ENCODE measurements at regions not wholly inside any gene's neighbourhood (a gene's known extent, or its start where the extent isn't known, plus 50 kb on each side); places are given as distances from the start of the nearest gene placed in this dataset.

DNA sequence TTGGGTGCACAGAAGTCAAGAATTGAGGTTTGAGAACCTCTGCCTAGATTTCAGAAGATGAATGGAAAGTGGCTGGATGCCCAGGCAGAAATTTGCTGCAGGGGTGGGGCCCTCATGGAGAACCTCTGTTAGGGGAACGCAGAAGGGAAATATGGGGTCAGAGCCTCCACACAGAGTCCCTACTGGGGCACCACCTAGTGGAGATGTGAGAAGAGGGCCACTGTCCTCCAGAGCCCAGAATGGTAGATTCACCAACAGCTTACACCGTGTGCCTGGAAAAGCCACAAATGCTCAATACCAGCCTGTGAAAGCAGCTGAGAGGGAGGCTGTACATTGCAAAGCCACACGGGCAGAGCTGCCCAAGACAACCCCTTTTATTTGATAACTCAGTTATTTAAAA, 383.5 kb downstream of the TLE4 start:
- intact Hi-C loops (cut with DNase I; ENCODE audit: low total_unique reads), result no loop called here
- no peak overlapping the region for H3K4me3 ChIP-seq (ENCODE audit: low read depth, poor library complexity, severe bottlenecking)
- DNase-seq (ENCODE audit: low spot score in 2 of 2), result no peak
- 72 to 77% methylated on average over 3 of the region's 3 CpGs for WGBS, 2 donors
- TF ChIP-seq, protein P1, sequence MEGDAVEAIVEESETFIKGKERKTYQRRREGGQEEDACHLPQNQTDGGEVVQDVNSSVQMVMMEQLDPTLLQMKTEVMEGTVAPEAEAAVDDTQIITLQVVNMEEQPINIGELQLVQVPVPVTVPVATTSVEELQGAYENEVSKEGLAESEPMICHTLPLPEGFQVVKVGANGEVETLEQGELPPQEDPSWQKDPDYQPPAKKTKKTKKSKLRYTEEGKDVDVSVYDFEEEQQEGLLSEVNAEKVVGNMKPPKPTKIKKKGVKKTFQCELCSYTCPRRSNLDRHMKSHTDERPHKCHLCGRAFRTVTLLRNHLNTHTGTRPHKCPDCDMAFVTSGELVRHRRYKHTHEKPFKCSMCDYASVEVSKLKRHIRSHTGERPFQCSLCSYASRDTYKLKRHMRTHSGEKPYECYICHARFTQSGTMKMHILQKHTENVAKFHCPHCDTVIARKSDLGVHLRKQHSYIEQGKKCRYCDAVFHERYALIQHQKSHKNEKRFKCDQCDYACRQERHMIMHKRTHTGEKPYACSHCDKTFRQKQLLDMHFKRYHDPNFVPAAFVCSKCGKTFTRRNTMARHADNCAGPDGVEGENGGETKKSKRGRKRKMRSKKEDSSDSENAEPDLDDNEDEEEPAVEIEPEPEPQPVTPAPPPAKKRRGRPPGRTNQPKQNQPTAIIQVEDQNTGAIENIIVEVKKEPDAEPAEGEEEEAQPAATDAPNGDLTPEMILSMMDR (IDR thresholded peaks at IDR 0.05), result no peak
- no peak for TF ChIP-seq POLR2A (IDR thresholded peaks at IDR 0.05)

DNA sequence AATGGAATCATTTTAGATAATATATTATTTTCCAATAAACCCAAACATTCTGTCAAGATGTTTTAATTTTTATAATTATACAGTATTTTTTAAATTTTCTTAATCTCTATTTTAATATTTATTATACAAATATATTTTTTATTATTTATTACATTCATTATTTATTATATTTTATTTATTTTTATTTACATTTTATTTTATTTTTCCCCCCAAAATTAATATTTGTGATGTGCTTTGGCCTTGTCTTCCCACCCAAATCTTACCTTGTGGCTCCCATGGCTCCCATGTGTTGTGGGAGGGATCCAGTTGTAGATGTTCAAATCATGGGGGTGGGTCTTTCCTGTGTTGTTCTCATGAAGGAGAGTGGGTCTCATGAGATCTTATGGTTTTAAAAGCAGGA, 382.1 kb downstream of the TLE4 start:
- no peak for DNase-seq (ENCODE audit: low spot score in 2 of 2)
- H3K4me3 ChIP-seq (ENCODE audit: low read depth, poor library complexity, severe bottlenecking), result no peak overlapping the region
- intact Hi-C loops (cut with DNase I; ENCODE audit: low total_unique reads), result no loop called here
- TF ChIP-seq, protein P1 (IDR thresholded peaks at IDR 0.05), result no peak
- TF ChIP-seq POLR2A (IDR thresholded peaks at IDR 0.05), result no peak

DNA sequence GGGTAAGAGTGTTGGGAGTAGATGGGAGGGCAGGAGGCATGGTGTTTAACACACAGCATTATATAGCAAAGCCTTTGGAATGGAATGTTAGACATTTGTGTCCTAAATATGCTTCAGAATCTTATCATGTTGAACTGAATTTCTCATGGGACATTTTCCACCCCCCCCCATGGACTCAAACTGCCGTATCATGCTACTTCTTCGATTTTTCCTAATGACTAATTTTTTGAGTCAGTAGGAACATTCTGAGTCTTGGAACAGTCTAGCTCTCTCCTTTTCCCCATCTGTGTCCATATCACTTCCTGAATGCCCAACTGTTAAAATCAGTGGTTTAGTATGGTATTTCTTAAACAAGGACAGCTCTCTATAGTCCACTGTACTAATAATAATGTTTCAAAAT, 380.6 kb downstream of the TLE4 start:
- H3K4me3 ChIP-seq (ENCODE audit: low read depth, poor library complexity, severe bottlenecking), result no peak overlapping the region
- intact Hi-C loops (cut with DNase I; ENCODE audit: low total_unique reads), result no loop called here
- DNase-seq (ENCODE audit: low spot score in 2 of 2), result no peak
- WGBS, 2 donors, result 87 to 88% methylated on average over 2 of the region's 2 CpGs
- TF ChIP-seq, protein P1 (IDR thresholded peaks at IDR 0.05), result no peak
- TF ChIP-seq POLR2A (IDR thresholded peaks at IDR 0.05), result no peak

DNA sequence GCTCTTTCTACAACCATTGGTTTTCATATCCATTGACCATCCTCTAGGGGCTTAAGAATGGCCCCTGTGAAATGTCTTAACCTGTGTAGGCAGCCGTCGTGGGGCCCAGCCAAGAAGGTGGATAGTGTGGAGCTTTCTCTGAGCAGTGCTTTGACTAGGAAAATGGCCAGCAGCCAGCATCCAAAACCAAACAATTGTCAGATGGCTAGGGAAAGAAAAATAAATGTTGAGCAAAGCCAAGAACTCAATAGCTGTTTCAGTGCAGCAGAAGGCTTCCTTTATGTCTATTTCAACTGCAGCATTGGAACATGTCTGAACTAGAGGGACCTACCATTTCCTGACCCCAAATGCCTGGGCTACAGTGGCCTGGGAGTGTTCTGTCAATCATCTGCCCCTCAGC, 374.9 kb downstream of the TLE4 start:
- no peak overlapping the region for H3K4me3 ChIP-seq (ENCODE audit: low read depth, poor library complexity, severe bottlenecking)
- intact Hi-C loops (cut with DNase I; ENCODE audit: low total_unique reads), result no loop called here
- TF ChIP-seq, protein P1 (IDR thresholded peaks at IDR 0.05), result no peak
- TF ChIP-seq POLR2A (IDR thresholded peaks at IDR 0.05), result no peak
- no peak for DNase-seq (ENCODE audit: low spot score in 2 of 2)
- 78 to 85% methylated on average over 2 of the region's 2 CpGs for WGBS, 2 donors

DNA sequence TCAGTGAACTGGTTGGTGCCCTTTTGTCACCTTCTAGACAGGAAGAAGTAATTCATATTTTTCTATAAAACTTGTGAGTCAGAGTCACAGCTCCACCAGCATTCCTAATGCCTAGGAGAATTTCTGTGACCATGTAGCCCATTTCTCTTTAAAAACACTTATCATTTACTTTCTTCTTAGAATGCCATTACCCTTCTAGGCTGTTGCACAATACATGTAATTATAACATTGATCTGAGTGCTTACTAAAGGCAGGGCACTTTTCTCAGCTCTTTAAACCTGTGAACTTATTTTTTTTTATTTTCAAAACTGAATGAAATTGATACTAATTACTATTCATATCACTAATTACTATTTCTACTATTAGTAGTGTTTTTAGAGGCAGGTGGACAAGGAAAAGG, 373.7 kb downstream of the TLE4 start:
- intact Hi-C loops (cut with DNase I; ENCODE audit: low total_unique reads), result no loop called here
- TF ChIP-seq, protein P1 (IDR thresholded peaks at IDR 0.05), result no peak
- no peak for TF ChIP-seq POLR2A (IDR thresholded peaks at IDR 0.05)
- H3K4me3 ChIP-seq (ENCODE audit: low read depth, poor library complexity, severe bottlenecking), result no peak overlapping the region
- no peak for DNase-seq (ENCODE audit: low spot score in 2 of 2)

DNA sequence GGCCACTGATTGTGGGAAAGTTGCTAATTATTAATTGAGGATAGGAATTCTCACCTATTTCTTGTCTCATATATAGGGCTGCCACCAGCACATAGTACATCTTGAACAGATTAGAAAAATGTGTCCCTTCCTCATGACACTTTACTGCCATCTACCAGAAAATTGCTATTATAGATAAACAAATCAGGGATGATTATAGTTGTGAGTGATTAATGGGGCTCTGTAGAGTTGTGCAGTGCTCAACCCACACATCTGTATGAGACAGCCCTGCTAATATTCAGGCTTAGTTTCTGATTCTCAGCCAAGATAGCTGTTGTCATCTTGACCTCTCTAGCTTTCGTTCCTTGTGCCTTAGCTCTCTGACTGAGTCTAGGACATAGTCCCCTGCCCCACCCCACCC, 373.3 kb downstream of the TLE4 start:
- no peak for DNase-seq (ENCODE audit: low spot score in 2 of 2)
- WGBS, 2 donors, result 57 to 69% methylated on average over 1 of the region's 1 CpG
- TF ChIP-seq POLR2A (IDR thresholded peaks at IDR 0.05), result no peak
- TF ChIP-seq, protein P1 (IDR thresholded peaks at IDR 0.05), result no peak
- intact Hi-C loops (cut with DNase I; ENCODE audit: low total_unique reads), result no loop called here
- H3K4me3 ChIP-seq (ENCODE audit: low read depth, poor library complexity, severe bottlenecking), result no peak overlapping the region
